Stimulated activated memory B cell treated with anti-CD40 and anti-IgM and Interleukin-4, amounts not matched to agents 10 μg/mL and 1 μg/mL and 100 μg/mL, for 72 hours (primary cell): ENCODE measurements at regions not wholly inside any gene's neighbourhood (a gene's known extent, or its start where the extent isn't known, plus 50 kb on each side); places are given as distances from the start of the nearest gene placed in this dataset.

Experiments
- ATAC-seq: fragments of 150-1000 bp; cut with Tn5 transposase; 2 replicates; pipeline ENCODE4 v1.10.0; 2021
- H3K27ac Mint-ChIP-seq: one replicate; pipeline ENCODE4 v1.8.0; 2022; ENCODE audit warnings: mild to moderate bottlenecking, mixed read lengths
- H3K27me3 Mint-ChIP-seq: one replicate; pipeline ENCODE4 v1.8.0; 2022; ENCODE audit warnings: mixed read lengths
- H3K36me3 Mint-ChIP-seq: one replicate; pipeline ENCODE4 v1.8.0; 2022; ENCODE audit warnings: mixed read lengths
- H3K4me1 Mint-ChIP-seq: one replicate; pipeline ENCODE4 v1.8.0; 2022; ENCODE audit warnings: mixed read lengths
- H3K4me3 Mint-ChIP-seq: one replicate; pipeline ENCODE4 v1.8.0; 2022; ENCODE audit warnings: mild to moderate bottlenecking, moderate library complexity, mixed read lengths
- H3K9me3 Mint-ChIP-seq: one replicate; pipeline ENCODE4 v1.8.0; 2022; ENCODE audit warnings: mixed read lengths

DNA sequence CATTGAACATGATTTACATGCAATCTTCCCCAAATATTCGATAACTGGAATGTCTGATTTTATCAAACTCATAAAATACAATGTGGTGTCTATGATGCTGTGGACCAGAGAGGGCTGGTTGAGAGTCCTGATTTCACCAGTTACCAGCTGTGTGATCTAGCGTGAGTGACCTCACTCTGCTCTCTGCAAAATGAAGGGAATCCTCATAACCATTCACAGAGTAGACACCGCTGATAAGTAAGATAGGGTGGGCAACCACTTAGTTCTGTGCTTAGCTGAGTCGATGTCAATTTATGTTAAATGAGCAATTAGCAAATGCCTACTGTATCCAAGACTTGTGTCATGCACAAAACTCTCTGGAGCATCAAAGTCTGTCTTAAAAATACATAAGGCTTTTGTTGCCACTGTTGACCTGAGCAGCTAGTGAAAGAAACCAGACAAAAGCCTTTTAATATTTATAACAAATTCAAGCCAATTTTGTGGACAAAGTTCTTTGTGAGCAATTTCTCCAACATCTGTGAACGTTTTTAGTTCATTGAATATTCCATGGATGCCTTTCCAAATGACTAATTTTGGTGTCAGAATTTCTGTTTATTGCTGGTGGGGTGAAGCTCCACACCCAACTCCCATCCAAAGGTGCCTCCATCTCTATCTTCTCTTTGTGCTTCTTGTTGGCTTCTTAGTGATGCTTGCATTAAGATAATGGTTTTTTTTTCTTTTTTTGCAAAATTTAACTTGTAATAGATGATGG lies 314.2 kb downstream of the ADRA2A start:
- H3K4me3 Mint-ChIP-seq, result no peak overlapping the region
- no peaks in the 10 kb centered on the region for H3K9me3 Mint-ChIP-seq
- ATAC-seq, result no peak
- H3K27ac Mint-ChIP-seq, result no peak overlapping the region
- H3K27me3 Mint-ChIP-seq, result no peaks in the 10 kb centered on the region
- no peaks in the 10 kb centered on the region for H3K36me3 Mint-ChIP-seq
- no peaks in the 10 kb centered on the region for H3K4me1 Mint-ChIP-seq

DNA sequence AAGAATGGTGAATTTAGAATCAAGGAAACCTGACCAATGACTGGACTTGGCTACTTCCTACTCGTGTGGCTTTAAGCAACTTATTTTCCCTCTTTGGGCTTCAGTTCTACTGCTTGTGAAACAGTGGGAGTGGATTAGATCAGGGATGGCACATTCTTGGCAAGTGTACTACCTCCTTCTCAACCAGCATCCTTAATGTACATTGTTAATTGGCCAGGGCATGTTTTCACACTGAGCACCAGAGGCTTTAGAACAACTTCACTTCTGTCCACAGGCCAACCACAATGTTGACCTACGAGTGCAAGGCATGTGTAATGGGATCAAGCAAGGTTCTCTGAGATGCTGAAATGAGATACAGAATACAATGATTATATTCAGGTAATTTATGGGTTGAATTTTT lies 315.3 kb downstream of the ADRA2A start:
- no peaks in the 10 kb centered on the region for H3K4me1 Mint-ChIP-seq
- peaks cover 4% of the 10 kb centered on the region for H3K27me3 Mint-ChIP-seq
- no peaks in the 10 kb centered on the region for H3K9me3 Mint-ChIP-seq
- ATAC-seq, result no peak
- H3K27ac Mint-ChIP-seq, result no peak overlapping the region
- no peak overlapping the region for H3K4me3 Mint-ChIP-seq
- no peaks in the 10 kb centered on the region for H3K36me3 Mint-ChIP-seq

DNA sequence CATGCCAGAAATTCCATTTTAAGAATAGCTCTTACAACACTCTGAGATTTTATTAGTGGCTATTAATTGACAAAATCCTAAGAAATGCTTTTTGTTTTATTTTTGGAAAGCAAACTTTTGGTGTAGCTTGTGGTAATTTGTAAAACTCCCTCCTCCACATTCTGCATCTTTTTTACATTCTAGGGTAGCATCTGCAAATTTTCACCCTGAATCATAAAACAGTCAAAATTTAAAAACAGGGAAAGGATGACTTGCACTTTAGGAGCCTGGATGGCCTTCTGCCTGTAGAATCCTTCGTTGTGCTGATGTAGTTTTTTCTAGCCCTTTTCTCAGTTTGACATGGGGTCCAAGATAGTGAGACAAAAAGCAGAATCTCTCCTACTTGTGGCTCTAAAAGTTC lies 316.1 kb downstream of the ADRA2A start:
- Mint-ChIP-seq H3K4me3 (no peak overlapping the region), H3K36me3 (no peaks in the 10 kb centered on the region), H3K27me3 (peaks cover 8% of the 10 kb centered on the region), H3K9me3 (no peaks in the 10 kb centered on the region), H3K4me1 (no peaks in the 10 kb centered on the region), H3K27ac (no peak overlapping the region)
- ATAC-seq, result no peak

DNA sequence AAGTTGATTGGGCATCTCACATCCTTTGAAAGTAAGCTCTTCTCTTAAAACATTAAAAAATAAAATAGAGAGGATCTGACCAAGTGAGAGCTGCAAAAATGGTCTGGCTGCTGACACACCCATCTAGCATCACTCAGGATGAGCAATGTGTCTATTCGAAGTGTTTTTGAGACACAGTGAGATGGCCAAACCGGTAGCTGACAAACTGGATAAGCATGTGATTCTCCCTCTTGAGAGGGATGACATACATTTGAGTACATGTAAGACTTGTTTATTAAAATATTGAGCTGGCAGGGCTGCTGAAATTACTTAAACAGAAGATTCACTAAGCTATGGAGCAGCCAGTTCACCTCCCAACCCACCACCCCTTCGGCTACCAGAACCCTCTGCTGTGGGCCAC lies 333.9 kb downstream of the ADRA2A start:
- Mint-ChIP-seq H3K27ac (no peak overlapping the region), H3K36me3 (no peaks in the 10 kb centered on the region), H3K4me3 (no peak overlapping the region), H3K9me3 (no peaks in the 10 kb centered on the region), H3K4me1 (no peaks in the 10 kb centered on the region), H3K27me3 (peaks cover 26% of the 10 kb centered on the region)
- ATAC-seq, result no peak

DNA sequence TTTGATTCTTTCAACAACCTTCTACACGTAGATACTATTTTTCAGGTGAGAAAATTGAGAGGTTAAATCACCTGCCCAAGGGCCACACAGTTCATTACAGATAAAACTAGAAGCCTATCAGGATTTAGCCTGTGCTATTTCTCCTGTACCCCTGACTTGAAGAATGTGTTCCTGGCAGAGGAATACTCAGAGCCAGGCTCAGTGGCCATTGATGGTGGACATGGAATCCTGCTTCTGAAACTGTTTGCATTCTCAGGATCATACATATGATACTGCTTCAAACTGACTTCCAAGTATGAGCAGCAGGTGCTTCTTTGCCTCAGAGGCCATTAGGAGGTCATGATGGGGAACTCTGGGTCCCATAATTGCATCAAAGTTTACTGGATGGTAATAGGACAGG lies 348.6 kb downstream of the ADRA2A start:
- no peaks in the 10 kb centered on the region for H3K4me1 Mint-ChIP-seq
- H3K9me3 Mint-ChIP-seq, result no peaks in the 10 kb centered on the region
- H3K27me3 Mint-ChIP-seq, result peaks cover 14% of the 10 kb centered on the region
- no peaks in the 10 kb centered on the region for H3K36me3 Mint-ChIP-seq
- no peak for ATAC-seq
- H3K27ac Mint-ChIP-seq, result no peak overlapping the region
- no peak overlapping the region for H3K4me3 Mint-ChIP-seq

DNA sequence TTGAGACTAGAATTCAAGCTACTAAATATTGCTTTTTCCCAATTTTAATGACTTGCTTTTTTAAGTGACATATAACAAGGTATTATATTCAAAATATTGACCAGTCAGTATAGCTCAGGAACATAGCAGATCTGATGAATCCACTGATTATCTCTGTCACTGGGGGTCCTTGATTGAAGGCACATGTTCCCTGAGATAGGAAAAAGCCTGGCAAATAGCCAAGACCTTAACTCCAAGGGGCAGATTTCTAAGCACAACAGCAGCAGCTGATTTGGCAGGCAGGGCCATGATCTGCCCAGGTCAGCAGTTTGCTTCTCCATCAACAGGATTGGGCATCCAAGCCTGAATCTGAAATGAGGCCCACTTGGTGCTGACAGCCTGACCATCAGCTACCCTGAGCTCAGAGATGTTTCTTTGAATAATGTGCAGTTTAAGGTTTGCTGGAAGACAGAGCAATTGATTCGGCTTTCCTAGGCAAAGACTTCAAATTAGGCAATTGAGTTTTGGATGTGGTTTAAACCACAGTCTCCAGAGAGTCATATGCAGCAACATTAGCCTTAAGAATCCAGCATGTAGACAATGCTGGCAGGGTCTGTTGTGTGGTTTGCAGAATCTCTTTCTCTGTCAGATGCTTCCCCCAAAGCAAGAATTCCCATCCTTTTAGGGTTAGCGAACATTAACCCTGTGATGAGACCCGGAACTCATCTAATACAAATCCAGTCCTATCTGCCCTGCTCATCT lies 352.6 kb downstream of the ADRA2A start:
- Mint-ChIP-seq H3K27ac (no peak overlapping the region), H3K36me3 (no peaks in the 10 kb centered on the region), H3K4me3 (no peak overlapping the region), H3K9me3 (no peaks in the 10 kb centered on the region), H3K27me3 (no peaks in the 10 kb centered on the region), H3K4me1 (no peaks in the 10 kb centered on the region)
- ATAC-seq, result no peak

DNA sequence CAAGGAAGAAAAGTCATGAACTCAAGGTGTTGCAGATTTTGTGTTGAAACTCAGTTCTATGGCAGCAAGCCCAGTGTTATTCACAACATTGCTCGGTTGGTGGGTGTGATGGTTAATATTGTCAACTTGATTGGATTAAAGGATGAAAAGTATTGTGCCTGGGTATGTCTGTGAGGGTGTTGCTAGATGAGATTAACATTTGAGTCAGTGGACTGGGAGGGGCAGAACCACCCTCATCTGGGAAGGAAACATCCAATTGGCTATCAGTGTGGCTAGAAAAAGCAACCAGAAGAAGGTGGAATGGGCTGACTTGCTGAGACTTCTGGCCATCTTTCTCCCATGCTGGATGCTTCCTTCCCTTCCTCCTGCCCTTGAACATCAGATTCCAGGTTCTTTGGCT lies 353.2 kb downstream of the ADRA2A start:
- Mint-ChIP-seq H3K4me1 (no peaks in the 10 kb centered on the region), H3K9me3 (no peaks in the 10 kb centered on the region), H3K27me3 (no peaks in the 10 kb centered on the region), H3K36me3 (no peaks in the 10 kb centered on the region), H3K4me3 (no peak overlapping the region), H3K27ac (no peak overlapping the region)
- ATAC-seq, result no peak

DNA sequence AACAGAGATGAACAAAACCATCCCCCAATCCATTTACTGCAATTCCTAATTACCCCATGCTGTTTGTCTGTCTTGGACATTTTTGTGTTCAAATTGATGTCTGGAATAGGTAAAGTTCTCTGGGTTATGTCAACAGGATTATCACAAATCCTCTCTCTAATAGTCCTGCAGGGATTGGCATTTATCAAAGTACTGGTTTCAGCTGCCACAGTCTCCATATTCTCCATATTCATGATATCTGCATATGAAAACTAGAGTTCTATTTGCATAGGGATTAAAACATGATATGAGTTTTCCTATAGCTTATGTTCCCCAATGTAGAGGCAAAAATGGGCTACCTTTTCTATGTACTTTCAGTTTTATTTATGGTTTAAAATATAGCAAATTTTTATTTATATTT lies 355.8 kb downstream of the ADRA2A start:
- Mint-ChIP-seq H3K4me3 (no peak overlapping the region), H3K27me3 (no peaks in the 10 kb centered on the region), H3K27ac (no peak overlapping the region), H3K9me3 (no peaks in the 10 kb centered on the region), H3K4me1 (no peaks in the 10 kb centered on the region), H3K36me3 (no peaks in the 10 kb centered on the region)
- no peak for ATAC-seq

DNA sequence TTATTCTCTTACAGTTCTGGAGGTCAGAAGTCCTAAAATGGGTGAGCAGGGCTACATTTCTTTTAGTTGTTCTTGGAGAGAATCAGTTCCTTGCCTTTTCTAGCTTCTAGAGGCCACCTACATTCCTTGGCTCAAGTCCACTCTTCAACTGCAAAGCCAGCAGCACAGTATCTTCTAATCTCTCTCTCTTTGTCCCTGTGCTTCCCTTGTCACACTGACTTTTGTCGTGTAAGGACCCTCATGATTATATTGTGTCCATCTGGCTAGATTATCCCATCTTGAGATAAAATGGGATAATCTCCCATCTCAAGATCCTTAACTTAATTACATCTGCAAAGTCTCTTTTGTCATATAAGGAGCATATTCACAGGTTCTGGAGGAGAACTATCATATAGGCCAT lies 359.0 kb downstream of the ADRA2A start:
- Mint-ChIP-seq H3K9me3 (peaks cover 3% of the 10 kb centered on the region), H3K27me3 (no peaks in the 10 kb centered on the region), H3K4me1 (no peaks in the 10 kb centered on the region), H3K4me3 (no peak overlapping the region), H3K36me3 (no peaks in the 10 kb centered on the region), H3K27ac (no peak overlapping the region)
- ATAC-seq, result no peak

DNA sequence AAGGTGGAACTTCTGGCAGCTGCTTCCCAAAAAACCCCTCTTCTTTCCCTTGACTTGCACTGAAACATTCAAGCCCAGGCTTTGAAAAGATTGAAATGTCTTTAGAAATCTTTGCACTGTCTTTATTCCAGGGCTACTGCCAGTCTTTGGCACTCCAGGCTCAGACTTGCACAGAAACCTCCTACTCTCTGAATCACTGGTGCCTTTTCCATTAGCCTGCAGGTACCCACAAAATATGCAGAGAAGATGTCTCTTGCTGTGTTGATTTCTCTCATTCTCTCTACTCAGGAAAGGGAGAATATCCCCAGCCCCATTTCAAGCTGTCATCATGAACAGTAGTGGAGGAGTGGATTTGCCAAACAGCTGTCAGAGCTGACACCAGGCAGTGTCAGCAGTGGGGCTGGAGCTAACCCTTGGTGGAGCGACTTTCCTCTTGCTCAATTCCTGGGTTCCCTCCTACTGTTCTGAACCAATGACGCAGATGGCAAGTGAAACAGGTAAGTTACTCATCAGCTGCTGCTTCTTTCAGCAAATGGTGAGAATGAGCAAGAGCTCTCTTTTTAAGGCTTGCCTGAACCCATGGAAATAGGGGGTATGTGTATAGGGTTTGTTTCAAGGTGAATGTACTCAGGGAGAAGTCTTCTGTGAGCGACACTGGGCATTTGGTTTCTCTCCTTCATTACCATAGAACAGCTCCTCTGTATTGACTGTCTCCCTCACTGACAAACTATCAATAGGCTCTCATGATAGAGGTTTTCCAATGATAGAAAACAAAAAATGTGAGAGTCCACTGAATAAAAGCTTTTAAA lies 362.4 kb downstream of the ADRA2A start:
- Mint-ChIP-seq H3K36me3 (no peaks in the 10 kb centered on the region), H3K9me3 (peaks cover 3% of the 10 kb centered on the region), H3K4me1 (no peaks in the 10 kb centered on the region), H3K27ac (no peak overlapping the region), H3K27me3 (no peaks in the 10 kb centered on the region), H3K4me3 (no peak overlapping the region)
- no peak for ATAC-seq

DNA sequence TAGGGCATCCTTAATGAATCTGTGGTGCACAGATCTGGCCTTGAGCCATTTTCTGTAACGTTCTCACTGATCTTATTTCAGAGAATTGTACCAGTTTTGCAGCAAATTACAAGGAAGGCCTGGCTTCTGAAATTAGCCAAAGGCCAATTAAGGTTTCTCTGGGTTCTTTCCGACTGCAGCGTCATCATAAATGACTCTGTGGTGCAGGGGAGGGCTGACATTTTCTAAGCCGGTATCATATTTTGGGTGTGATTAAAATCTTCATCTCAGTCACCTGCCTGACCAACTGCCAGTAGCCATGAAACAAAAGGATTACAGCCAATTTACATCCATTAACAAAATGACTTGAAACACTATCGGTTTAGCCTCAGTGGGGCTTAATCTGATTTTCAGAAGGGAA lies 363.7 kb downstream of the ADRA2A start:
- Mint-ChIP-seq H3K4me3 (no peak overlapping the region), H3K27ac (no peak overlapping the region), H3K4me1 (no peaks in the 10 kb centered on the region), H3K36me3 (no peaks in the 10 kb centered on the region), H3K27me3 (no peaks in the 10 kb centered on the region), H3K9me3 (peaks cover 3% of the 10 kb centered on the region)
- ATAC-seq, result no peak

DNA sequence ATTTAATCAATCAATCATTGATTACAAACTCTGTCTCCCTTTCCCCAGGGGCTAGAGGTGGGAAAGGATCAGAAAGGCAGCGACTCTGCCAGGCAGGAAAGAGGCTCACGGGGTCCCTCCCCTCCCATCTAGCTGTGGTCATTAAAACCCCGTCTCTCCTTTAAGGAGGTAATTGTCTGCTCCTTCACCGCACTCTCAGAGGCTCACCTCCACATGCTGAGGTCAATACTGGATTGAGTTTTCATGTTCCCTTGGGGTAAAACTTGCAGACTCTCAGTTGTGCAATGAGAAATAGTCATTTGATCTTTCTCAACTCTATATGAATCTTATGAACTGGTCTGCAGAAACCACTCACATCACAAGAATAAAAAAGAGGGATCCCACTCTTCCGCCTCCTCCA lies 368.8 kb downstream of the ADRA2A start:
- Mint-ChIP-seq H3K4me1 (no peaks in the 10 kb centered on the region), H3K4me3 (no peak overlapping the region), H3K9me3 (peaks cover 10% of the 10 kb centered on the region), H3K27ac (no peak overlapping the region), H3K27me3 (no peaks in the 10 kb centered on the region), H3K36me3 (no peaks in the 10 kb centered on the region)
- ATAC-seq, result no peak

DNA sequence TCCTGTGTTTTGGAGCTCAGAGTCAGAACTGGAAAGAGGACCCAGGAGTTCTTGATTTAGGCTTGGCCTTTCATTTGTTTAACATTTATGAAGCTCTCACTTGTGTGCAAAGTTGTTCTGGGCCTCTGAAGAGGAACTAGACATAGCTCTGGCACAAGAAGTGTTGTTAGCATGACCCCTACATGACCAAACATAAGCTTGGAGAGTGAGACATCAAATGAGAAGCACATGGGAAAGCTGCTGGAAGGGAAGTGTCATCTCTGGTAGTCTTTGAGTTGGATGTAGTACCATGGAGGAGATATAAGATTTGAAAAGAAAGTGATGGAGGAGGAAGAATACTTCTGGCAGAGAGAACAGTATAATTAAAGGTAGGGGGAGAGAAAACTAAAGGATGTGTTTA lies 370.1 kb downstream of the ADRA2A start:
- H3K27me3 Mint-ChIP-seq, result no peaks in the 10 kb centered on the region
- peaks cover 10% of the 10 kb centered on the region for H3K9me3 Mint-ChIP-seq
- no peak for ATAC-seq
- no peak overlapping the region for H3K27ac Mint-ChIP-seq
- no peaks in the 10 kb centered on the region for H3K4me1 Mint-ChIP-seq
- no peak overlapping the region for H3K4me3 Mint-ChIP-seq
- H3K36me3 Mint-ChIP-seq, result no peaks in the 10 kb centered on the region

DNA sequence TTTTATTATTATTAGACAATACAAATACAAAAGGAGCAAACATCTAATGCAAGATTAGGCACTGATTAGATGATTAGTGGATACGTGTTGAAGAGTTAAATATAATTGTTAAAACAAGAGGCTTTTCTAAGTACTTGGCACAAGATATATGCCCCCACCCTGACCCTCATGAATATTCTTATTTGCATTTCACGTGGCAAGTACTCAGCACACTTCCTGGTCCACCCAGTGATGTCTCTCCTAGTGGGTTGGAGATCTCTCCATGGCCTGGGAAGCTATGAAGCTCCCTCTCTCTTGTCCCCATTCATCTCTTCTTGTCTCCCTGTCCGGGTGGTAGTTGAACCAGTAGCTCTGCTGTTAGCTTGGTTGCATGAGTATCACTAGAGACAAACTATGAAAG lies 375.3 kb downstream of the ADRA2A start:
- H3K9me3 Mint-ChIP-seq, result peaks cover 9% of the 10 kb centered on the region
- ATAC-seq, result no peak
- no peak overlapping the region for H3K4me3 Mint-ChIP-seq
- peaks cover 6% of the 10 kb centered on the region for H3K27me3 Mint-ChIP-seq
- no peaks in the 10 kb centered on the region for H3K4me1 Mint-ChIP-seq
- H3K36me3 Mint-ChIP-seq, result no peaks in the 10 kb centered on the region
- H3K27ac Mint-ChIP-seq, result no peak overlapping the region

DNA sequence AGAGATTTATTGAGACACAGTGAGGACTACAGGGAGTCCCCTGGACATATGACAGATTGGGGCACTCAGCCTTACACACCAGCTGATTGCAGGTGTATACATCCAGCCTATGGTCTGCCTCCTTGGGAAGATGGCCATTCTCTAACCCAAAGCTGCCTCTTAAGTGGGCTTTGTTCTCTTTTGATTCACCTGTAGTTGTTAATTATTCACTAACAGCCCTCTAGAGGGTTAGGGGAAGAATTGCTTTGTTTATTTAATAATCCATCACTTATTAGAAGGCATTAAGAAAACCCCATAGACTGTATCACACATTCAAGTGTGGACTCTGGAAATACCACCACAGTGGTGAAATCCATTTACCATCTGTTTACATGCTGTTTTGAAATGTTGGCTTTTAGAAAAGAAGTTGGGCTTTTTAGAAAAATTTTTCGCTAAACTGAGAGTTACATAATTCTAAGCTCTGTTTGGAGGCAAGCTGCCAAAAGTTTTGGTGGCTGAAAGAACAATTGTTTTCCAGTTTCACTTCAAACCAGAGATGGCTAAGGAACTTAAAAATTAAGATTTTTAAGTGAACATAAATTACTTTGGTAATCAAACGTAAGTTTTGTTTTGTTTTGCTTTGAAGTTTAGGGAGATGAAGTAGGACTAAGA lies 379.1 kb downstream of the ADRA2A start:
- Mint-ChIP-seq H3K27ac (no peak overlapping the region), H3K4me1 (no peaks in the 10 kb centered on the region), H3K36me3 (no peaks in the 10 kb centered on the region), H3K9me3 (peaks cover 2% of the 10 kb centered on the region), H3K4me3 (no peak overlapping the region), H3K27me3 (peaks cover 15% of the 10 kb centered on the region)
- no peak for ATAC-seq
